ENCODE measurements at regions not wholly inside any gene's neighbourhood (a gene's known extent, or its start where the extent isn't known, plus 50 kb on each side); places are given as distances from the start of the nearest gene placed in this dataset.

DNA sequence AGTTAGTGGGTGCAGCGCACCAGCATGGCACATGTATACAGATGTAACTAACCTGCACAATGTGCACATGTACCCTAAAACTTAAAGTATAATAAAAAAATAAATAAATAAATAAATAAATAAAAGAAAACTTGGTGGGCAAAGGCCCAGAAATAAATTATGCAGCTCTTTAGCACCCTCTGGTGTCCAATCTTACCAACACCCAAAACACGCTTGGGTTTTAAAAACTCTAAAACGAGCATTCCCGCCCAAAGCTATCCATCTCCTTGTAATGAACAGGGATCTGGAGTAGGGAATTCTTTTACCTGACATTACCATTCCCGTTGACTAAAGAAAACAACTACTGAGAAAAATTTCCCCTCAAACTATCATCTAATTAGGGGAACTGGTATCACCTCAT is 2005.9 kb upstream of the CELF4 start:
- TF ChIP-seq FOXP2 (optimal IDR thresholded peaks at IDR 0.05; ENCODE audit: borderline replicate concordance, extremely low read depth, extremely low read length, insufficient read depth) (no peak), POLR2AphosphoS5 (IDR thresholded peaks at IDR 0.05; ENCODE audit: low read depth, low read length) (no peak)
- TF ChIP-seq, protein P1, sequence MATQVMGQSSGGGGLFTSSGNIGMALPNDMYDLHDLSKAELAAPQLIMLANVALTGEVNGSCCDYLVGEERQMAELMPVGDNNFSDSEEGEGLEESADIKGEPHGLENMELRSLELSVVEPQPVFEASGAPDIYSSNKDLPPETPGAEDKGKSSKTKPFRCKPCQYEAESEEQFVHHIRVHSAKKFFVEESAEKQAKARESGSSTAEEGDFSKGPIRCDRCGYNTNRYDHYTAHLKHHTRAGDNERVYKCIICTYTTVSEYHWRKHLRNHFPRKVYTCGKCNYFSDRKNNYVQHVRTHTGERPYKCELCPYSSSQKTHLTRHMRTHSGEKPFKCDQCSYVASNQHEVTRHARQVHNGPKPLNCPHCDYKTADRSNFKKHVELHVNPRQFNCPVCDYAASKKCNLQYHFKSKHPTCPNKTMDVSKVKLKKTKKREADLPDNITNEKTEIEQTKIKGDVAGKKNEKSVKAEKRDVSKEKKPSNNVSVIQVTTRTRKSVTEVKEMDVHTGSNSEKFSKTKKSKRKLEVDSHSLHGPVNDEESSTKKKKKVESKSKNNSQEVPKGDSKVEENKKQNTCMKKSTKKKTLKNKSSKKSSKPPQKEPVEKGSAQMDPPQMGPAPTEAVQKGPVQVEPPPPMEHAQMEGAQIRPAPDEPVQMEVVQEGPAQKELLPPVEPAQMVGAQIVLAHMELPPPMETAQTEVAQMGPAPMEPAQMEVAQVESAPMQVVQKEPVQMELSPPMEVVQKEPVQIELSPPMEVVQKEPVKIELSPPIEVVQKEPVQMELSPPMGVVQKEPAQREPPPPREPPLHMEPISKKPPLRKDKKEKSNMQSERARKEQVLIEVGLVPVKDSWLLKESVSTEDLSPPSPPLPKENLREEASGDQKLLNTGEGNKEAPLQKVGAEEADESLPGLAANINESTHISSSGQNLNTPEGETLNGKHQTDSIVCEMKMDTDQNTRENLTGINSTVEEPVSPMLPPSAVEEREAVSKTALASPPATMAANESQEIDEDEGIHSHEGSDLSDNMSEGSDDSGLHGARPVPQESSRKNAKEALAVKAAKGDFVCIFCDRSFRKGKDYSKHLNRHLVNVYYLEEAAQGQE (IDR thresholded peaks at IDR 0.05; ENCODE audit: insufficient read depth in 1 of 2, low read depth in 2 of 2, low read length in 2 of 2) = no peak

Measured in PFSK-1 (cell line).